GM06990 (cell line): ENCODE measurements at regions not wholly inside any gene's neighbourhood (a gene's known extent, or its start where the extent isn't known, plus 50 kb on each side); places are given as distances from the start of the nearest gene placed in this dataset.

Experiments used
- DNase-seq: peaks from one replicate; pipeline ENCODE4 v3.0.0-alpha.2; 2011; ENCODE audit not compliant: insufficient read length; ENCODE audit errors: extremely low read depth
- H3K27me3 ChIP-seq: replicated peaks from 2 replicates; pipeline ENCODE4 v1.6.0; 2011; ENCODE audit warnings: low read length; ENCODE audit not compliant: control insufficient read depth, insufficient read depth
- H3K36me3 ChIP-seq: 2 replicates; pipeline ENCODE4 v1.5.1; 2011; ENCODE audit warnings: low read length; ENCODE audit not compliant: control insufficient read depth, insufficient read depth
- H3K4me3 ChIP-seq: replicated peaks from 2 replicates; pipeline ENCODE4 v1.5.1; 2011; ENCODE audit warnings: low read depth, mild to moderate bottlenecking, control low read depth, low read length
- TF ChIP-seq, protein P1 (sequence below): IDR thresholded peaks from 2 replicates; pipeline ENCODE4 v1.5.1; 2011; ENCODE audit warnings: low read length, control low read depth, mild to moderate bottlenecking, inconsistent platforms; ENCODE audit not compliant: insufficient read depth, poor library complexity, severe bottlenecking

DNA sequence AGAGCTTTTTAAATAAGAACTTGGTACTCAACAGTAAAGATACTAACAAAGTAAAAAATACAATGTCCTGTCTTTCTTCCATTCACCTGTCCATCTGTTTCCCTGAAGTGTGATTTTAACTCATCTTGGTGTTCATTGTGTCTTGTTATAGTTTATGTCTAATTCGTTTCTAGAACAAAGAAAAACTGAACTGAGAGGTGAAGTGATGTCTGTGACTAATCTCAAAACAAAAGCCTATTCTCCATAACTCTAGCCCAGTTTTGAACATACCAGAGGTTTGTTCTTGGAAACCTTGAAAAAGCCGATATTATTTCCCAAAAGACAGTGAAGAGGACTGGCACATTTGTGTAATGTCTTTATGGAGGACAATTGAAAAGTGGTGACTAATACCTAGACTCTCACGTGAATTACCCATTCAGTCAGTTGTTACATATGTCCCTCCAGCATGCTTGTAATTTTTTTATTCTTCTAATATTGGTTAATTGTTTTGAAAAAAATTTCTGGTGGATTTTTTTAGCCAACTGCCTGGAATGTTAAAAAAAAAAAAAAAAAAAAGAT lies 725.8 kb downstream of the SATB2 start:
- DNase-seq = no peak
- TF ChIP-seq, protein P1, sequence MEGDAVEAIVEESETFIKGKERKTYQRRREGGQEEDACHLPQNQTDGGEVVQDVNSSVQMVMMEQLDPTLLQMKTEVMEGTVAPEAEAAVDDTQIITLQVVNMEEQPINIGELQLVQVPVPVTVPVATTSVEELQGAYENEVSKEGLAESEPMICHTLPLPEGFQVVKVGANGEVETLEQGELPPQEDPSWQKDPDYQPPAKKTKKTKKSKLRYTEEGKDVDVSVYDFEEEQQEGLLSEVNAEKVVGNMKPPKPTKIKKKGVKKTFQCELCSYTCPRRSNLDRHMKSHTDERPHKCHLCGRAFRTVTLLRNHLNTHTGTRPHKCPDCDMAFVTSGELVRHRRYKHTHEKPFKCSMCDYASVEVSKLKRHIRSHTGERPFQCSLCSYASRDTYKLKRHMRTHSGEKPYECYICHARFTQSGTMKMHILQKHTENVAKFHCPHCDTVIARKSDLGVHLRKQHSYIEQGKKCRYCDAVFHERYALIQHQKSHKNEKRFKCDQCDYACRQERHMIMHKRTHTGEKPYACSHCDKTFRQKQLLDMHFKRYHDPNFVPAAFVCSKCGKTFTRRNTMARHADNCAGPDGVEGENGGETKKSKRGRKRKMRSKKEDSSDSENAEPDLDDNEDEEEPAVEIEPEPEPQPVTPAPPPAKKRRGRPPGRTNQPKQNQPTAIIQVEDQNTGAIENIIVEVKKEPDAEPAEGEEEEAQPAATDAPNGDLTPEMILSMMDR = no peak

DNA sequence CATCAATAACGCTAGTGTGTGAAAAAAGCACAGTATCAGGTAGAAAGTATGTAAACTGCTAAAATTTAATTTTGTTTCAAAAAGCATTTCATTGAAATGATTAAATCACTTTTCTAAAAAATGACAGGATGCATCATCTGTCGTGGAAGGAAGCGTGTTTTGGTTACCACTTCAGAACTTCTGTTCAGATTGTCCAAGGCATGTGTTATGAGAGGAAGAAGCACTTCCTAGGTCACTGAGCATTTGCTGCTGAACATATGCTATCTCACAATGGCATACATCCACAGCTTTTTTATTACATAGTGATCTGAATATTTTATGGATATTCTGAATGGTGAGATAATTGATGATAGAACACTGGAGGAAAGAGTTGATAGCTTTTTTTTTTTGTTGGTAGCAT lies 737.5 kb downstream of the SATB2 start:
- no peak overlapping the region for H3K4me3 ChIP-seq
- TF ChIP-seq, protein P1 = no peak
- DNase-seq = no peak

More for the DNA sequence above, 725.8 kb downstream of the SATB2 start:
- H3K27me3 ChIP-seq = no peaks in the 10 kb centered on the region
- H3K4me3 ChIP-seq = no peak overlapping the region
- no peaks in the 10 kb centered on the region for H3K36me3 ChIP-seq

DNA sequence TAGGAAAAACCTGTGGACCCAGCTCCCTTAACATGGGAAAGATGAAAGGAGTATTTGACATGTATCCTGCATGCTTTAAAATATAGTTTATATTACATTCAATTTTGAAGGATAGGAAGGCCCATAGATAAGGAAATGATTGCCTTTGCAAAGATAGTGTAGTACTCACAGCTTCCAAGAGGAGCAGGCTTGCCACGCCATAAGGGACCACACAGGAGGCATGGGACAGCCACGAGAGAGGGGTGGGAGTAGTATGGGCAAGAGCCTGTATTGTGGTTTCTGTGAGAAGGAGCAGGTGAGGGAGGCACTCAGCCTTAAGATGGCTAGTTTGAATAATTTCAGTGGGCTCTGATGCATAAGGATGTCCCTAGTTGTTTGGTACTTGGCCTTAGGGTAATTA lies 740.3 kb downstream of the SATB2 start:
- TF ChIP-seq, protein P1 = no peak
- H3K4me3 ChIP-seq = no peak overlapping the region
- no peak for DNase-seq
- H3K27me3 ChIP-seq = no peaks in the 10 kb centered on the region
- H3K36me3 ChIP-seq = no peaks in the 10 kb centered on the region

More for the DNA sequence above, 737.5 kb downstream of the SATB2 start:
- Histone ChIP-seq H3K36me3 (no peaks in the 10 kb centered on the region), H3K27me3 (no peaks in the 10 kb centered on the region)

DNA sequence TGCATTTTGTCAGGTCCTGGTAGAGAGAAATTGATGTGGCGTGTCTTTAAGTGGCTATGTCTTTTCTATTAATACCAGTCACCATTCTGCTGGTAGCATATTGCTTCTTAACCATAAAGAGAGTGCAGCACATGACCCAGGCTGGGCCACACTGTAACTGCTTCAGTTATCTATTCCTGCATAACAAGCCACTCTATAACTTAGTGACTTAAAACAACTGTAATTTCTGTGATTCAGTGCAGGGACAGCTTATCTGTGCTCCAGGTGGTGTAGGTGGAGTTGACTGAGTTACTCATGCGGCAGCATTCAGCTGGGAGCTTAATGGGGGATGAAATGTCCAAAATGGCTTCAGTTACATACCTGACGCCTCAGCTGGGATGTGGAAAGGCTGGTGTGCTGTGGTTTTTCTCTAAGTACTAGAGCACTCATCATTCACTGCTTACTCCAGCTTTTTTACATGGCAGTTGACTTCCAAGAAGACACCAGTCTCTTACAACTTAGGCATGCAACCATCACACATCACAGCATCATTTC lies 742.4 kb downstream of the SATB2 start:
- H3K27me3 ChIP-seq = no peaks in the 10 kb centered on the region
- no peak overlapping the region for H3K4me3 ChIP-seq
- no peak for DNase-seq
- TF ChIP-seq, protein P1 = no peak
- no peaks in the 10 kb centered on the region for H3K36me3 ChIP-seq

DNA sequence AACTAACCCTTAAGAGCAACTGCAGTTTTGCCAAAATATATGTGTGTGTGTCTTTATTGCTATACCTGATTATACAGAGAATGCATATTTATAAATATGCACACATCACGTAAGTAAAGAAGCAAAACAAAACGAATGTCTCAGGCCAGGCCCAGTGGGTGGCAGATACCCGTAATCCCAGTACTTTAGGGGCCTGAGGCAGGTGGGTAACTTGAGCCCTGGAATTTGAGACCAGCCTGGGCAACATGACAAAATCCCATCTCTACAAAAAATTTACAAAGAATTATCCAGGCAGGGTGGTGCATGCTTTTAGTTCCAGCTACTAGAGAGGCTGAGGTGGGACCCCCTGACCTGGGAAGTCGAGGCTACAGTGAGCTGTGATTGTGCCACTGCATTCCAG lies 745.3 kb downstream of the SATB2 start:
- no peak overlapping the region for H3K4me3 ChIP-seq
- no peaks in the 10 kb centered on the region; the same call in 1 of the 2 replicates for H3K27me3 ChIP-seq
- DNase-seq = no peak
- no peaks in the 10 kb centered on the region for H3K36me3 ChIP-seq
- TF ChIP-seq, protein P1 = no peak

DNA sequence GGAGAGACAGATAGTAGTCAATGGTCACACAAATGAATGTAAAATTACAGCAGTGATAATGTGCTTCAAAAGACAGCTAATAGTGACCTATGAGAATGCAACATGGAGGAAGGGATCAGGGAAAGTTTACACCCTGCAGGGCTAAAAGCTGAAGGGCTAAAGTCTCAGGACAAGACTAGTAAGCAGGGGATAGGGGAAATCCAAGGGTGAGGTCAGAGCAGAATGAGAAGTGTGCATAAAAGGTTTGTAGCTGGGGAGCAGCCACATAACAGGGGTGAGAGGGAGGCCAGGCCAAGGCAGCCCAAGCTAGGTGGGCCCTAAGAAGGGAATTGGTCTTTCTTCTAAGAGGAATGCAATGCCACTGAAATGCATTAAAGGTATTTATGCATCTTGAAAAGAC lies 746.3 kb downstream of the SATB2 start:
- no peak for DNase-seq
- Histone ChIP-seq H3K4me3 (no peak overlapping the region), H3K27me3 (no peaks in the 10 kb centered on the region; the same call in 1 of the 2 replicates), H3K36me3 (no peaks in the 10 kb centered on the region)
- TF ChIP-seq, protein P1 = no peak
